Transverse colon (tissue), 3 donors: ENCODE measurements at regions not wholly inside any gene's neighbourhood (a gene's known extent, or its start where the extent isn't known, plus 50 kb on each side); places are given as distances from the start of the nearest gene placed in this dataset.

Experiments
- CTCF ChIP-seq, 5 experiments: fragments of 200-600 bp in 3 of 5; fragments of 450-650 bp in 2 of 5; sonication (generic) in 3 of 5; IDR thresholded peaks; 1 replicate in 2 of 5; 2 replicates in 3 of 5; pipeline ENCODE4 v1.5.1; 2016 to 2017; ENCODE audit warnings: antibody characterized with exemption in 5 of 5, inconsistent platforms in 3 of 5, mild to moderate bottlenecking in 2 of 5, moderate library complexity in 1 of 5
- EP300 ChIP-seq: sonication (generic); formaldehyde crosslinking; IDR thresholded peaks from one replicate; pipeline ENCODE4 v1.6.1; 2017; ENCODE audit warnings: antibody characterized with exemption, low read depth
- POLR2A ChIP-seq: fragments of 450-650 bp; IDR thresholded peaks from one replicate; pipeline ENCODE4 v1.6.1; 2016; ENCODE audit warnings: antibody characterized with exemption, mild to moderate bottlenecking, moderate library complexity

- TF ChIP-seq CTCF (IDR thresholded peaks at IDR 0.05), result no peak
- no peak for TF ChIP-seq EP300
- TF ChIP-seq POLR2A, result no peak
These were observed 360.8 kb downstream of the GRB14 start for GRCh38 chr2:164260506-164260905.
